GM21717 (cell line): ENCODE measurements at regions not wholly inside any gene's neighbourhood (a gene's known extent, or its start where the extent isn't known, plus 50 kb on each side); places are given as distances from the start of the nearest gene placed in this dataset.

Experiments
- ATAC-seq: cut with Tn5 transposase; IDR thresholded peaks from one replicate; pipeline ENCODE4 v1.9.1; 2021; ENCODE audit warnings: mild to moderate bottlenecking, moderate library complexity; ENCODE audit not compliant: unreplicated experiment

GRCh38 chr4:157564771-157565170 lies 344.2 kb downstream of the GRIA2 start:
- no peak for ATAC-seq

- ATAC-seq: no peak
Observed at GRCh38 chr4:157564218-157564617, 343.7 kb downstream of the GRIA2 start.

DNA sequence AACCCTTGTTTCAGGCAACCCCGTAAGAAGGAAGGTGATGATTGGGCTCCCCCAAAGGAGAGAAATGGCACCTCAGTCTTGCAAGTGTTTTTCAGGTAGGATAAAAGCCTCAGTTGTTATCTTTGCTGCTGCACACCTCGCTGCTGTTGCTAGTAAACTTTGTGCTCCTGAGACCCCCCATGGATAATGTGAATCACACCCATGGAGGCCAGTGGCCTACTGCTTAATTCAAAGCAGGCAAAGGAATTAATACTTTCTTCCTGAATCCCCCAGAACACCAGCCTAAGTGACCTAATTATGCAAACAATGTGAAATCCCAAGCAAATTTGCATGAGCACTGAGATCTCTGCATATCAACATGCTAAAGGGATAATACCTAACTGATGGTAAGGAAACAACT lies 337.5 kb downstream of the GRIA2 start:
- no peak for ATAC-seq

GRCh38 chr4:157550028-157550427 lies 329.5 kb downstream of the GRIA2 start:
- ATAC-seq: no peak

DNA sequence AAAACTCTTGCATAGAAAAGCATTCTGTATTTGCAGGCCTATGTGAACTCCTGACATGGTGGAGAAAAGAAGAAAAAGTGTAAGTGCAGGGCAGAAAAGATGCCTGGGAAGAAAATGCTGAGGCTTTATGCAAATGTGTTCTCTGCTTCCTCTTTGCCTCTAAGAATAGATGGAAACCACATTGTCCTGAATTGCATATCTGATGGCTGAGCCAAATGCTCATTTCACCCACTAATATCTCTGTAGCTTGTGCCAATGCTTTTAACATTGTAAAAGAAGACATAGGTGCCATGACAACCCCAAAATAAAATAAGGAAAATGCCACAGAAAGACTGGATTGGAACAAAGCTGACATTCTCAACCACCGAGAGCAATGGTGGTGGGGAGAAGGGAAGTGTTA lies 307.4 kb downstream of the GRIA2 start:
- no peak for ATAC-seq

DNA sequence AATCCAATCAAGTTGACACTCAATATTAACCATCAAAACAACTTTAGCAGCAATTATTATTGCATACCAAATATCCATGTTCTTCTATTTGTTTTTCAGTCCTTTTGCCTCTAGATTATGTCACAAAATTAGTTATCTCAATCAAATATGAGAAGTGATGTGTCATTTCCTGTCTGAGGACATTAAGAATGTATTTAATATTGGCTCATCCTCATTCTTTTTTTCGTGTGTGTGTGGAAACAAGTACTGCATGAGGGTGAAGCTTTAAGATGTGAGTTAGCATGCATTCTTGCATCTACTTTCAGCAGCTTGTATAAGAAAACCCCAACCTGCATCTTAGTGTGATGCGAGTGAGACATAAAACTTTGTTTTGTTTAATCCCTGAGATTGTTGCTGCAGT lies 301.4 kb downstream of the GRIA2 start:
- no peak for ATAC-seq

GRCh38 chr4:157514711-157515110 lies 294.2 kb downstream of the GRIA2 start:
- no peak for ATAC-seq

- no peak for ATAC-seq
Observed at GRCh38 chr4:157509341-157509740, 288.8 kb downstream of the GRIA2 start.

- no peak for ATAC-seq
Observed at GRCh38 chr4:157502656-157503055, 282.1 kb downstream of the GRIA2 start.

DNA sequence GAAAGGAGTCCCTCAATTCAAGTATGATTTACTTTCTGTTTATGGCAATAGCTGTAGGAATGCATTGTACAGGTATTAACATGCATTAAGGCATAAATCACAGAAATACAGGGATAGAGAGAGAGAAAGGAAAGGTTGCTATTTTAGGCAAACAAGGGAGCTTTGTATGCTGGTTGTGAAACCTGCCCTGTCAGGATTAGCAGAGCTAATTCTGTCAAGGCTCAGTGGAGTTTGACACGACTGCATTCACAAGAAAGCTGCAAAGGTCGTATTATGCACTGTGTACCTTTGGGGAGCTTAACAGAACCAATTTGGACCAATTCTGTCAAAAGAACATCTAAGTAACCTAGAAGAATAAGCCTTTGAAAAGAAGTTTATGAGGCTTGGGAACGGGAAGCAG lies 239.3 kb downstream of the GRIA2 start:
- ATAC-seq: no peak

DNA sequence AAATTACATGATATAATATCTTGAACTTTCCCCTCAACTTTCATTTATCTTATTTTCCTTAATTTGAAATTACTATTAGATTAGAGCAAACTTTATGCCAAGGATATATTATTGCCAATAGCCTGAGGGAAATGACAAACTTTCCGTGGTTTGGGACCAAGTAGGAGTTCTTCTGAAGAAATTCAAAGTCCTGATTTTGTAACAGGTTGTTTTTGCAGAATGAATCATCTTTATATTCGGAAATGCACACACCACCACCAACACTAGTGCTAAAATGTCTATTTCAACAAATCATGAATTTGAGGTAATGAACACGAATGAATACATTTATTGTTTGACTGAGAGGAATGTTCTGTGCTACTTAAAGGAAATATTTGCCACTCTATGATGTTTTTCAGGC lies 226.7 kb downstream of the GRIA2 start:
- no peak for ATAC-seq

GRCh38 chr4:157444014-157444413 lies 223.5 kb downstream of the GRIA2 start:
- no peak for ATAC-seq

DNA sequence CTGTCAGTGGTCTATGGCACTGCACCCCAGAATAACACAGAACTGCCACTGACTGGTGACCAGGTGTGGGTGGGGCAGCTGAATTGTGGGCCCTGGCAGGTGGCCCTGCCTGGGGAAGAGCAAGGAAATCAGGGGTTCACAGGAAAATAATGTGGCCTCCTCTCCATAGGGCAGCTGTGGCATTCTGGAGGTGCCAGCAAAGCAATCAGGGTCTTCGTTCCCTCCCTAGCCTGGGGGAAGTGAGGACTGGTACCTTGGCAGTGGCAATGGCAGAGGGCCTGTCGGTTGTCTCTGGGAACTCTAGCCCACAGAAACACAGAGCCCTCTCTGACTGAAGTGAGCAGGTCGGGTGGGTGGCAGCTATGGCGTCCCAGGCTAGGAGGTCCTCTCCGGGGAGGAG lies 223.0 kb downstream of the GRIA2 start:
- ATAC-seq: no peak

DNA sequence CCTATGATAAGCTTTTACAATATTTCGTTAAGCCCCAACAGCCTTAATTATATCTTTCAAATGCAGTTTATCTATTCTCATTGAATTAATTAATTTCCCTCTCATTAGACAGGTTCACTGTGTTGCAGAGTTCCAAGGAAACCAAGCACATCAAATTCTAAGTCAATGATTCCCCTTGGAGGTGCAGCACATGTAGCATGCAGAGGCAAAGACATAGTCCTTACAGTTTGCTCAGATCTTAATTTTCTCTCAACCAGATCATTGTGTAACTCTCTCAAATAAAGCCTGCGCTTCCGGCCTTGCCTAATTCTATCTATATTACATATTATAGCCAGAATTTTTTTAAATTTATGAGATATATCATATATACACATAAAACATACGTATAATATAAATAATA lies 205.4 kb downstream of the GRIA2 start:
- ATAC-seq: no peak

- no peak for ATAC-seq
Observed at GRCh38 chr4:157423526-157424020, 203.0 kb downstream of the GRIA2 start.

DNA sequence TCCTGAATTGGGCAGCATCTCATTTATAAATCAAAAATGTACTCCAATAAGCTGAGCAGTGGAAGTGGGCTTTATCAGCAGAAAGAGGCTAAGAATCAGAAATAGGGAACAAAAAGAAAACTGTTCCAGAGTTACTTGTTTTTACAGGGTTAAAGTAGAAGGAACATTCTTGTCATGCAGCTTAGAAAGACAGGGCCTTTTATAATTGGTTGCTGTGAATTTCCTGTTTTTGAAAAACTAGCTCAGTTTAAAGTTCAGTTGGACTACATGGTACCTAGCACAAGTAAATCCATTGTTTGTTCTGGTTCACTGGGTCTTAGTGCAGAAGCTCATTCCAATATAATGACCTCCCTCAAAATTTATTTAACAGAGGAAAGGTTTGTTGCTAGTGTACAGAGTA lies 200.8 kb downstream of the GRIA2 start:
- no peak for ATAC-seq
